MG63 (cell line): ENCODE measurements at regions not wholly inside any gene's neighbourhood (a gene's known extent, or its start where the extent isn't known, plus 50 kb on each side); places are given as distances from the start of the nearest gene placed in this dataset.

Experiments used
- DNase-seq: peaks from one replicate; pipeline ENCODE4 v3.0.0-alpha.2; 2020
- H3K27me3 ChIP-seq: fragments of 250-450 bp; sonication (Bioruptor Pico); 2 replicates; pipeline ENCODE4 v1.5.1; 2020; ENCODE audit warnings: mild to moderate bottlenecking, moderate library complexity
- H3K36me3 ChIP-seq: fragments of 250-450 bp; sonication (Bioruptor Pico); 2 replicates; pipeline ENCODE4 v1.5.1; 2020; ENCODE audit warnings: mild to moderate bottlenecking, moderate library complexity
- H3K4me3 ChIP-seq: fragments of 250-450 bp; sonication (Bioruptor Pico); 2 replicates; pipeline ENCODE4 v1.5.1; 2020; ENCODE audit warnings: mild to moderate bottlenecking, moderate library complexity
- H3K9me3 ChIP-seq: fragments of 250-450 bp; sonication (Bioruptor Pico); 2 replicates; pipeline ENCODE4 v1.5.1; 2020; ENCODE audit warnings: mild to moderate bottlenecking, moderate library complexity

GRCh38 chr13:63075126-63075525, 1659.5 kb upstream of the PCDH20 start:
- no peak for DNase-seq
- H3K27me3 ChIP-seq, result no peaks in the 10 kb centered on the region
- no peak overlapping the region for H3K4me3 ChIP-seq
- H3K36me3 ChIP-seq, result no peaks in the 10 kb centered on the region
- H3K9me3 ChIP-seq, result no peaks in the 10 kb centered on the region; the same call in 1 of the 2 replicates

DNA sequence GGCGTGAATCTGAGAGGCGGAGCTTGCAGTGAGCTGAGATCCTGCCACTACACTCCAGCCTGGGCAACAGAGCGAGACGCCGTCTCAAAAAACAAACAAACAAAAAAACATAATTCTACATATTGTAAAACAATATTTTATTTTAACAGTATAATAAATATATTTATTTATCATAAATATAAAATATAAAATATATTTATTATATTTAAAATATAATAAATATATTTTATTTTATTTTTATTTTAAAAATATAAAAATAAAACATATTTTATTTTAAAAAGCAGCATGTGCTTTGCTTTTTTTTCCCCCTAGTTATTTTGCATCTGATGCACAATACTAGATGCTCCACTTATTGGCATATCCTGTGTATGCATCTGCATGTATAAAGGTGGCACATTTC, 1634.6 kb upstream of the PCDH20 start:
- H3K27me3 ChIP-seq, result no peaks in the 10 kb centered on the region
- no peaks in the 10 kb centered on the region for H3K36me3 ChIP-seq
- H3K4me3 ChIP-seq, result no peak overlapping the region
- no peak for DNase-seq
- no peaks in the 10 kb centered on the region for H3K9me3 ChIP-seq

DNA sequence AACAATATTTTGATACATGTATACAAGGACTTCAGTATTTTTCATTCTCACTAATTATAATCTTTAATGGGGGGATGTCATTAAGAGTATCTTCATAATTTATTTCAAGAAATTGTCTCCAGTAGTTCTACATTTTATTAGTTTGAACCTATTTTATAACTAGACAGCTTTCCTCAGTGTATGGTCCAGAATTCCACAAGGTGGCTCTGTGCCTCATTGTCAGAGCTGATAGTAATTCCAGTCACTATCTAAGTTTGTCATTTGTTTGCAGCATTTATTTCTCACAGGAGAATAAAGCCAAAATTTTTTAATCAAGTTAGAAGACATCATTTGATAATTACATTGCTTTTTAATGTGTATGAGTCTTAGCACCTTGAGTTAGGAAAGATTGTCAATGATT, 1633.0 kb upstream of the PCDH20 start:
- no peak overlapping the region for H3K4me3 ChIP-seq
- H3K27me3 ChIP-seq, result no peaks in the 10 kb centered on the region
- no peaks in the 10 kb centered on the region for H3K36me3 ChIP-seq
- no peak for DNase-seq
- no peaks in the 10 kb centered on the region for H3K9me3 ChIP-seq

- Histone ChIP-seq H3K36me3 (no peaks in the 10 kb centered on the region), H3K9me3 (peaks cover 3% of the 10 kb centered on the region; the same call in 1 of the 2 replicates), H3K27me3 (no peaks in the 10 kb centered on the region), H3K4me3 (no peak overlapping the region)
- DNase-seq, result no peak
These were observed 1629.1 kb upstream of the PCDH20 start for GRCh38 chr13:63044589-63045313.

DNA sequence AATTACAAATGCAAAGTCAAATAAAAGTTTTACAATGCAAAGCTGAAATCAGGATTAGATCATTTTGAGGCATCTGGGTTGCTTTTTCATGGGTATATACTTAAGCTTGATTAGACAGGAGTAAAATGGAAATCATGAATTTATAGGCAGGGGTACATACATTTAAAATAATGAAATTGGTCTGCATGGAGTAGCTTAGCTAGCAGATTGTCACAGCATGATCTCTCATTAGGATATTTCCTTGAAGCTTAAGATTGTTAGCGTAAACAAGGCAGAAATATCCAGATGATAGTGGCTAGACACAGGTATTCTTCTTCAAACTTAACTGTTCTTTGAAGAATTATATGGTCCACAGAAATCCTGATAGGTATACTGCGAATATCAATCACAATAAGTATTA, 1627.0 kb upstream of the PCDH20 start:
- DNase-seq, result no peak
- Histone ChIP-seq H3K27me3 (no peaks in the 10 kb centered on the region), H3K4me3 (no peak overlapping the region), H3K36me3 (no peaks in the 10 kb centered on the region), H3K9me3 (peaks cover 3% of the 10 kb centered on the region; the same call in 1 of the 2 replicates)

DNA sequence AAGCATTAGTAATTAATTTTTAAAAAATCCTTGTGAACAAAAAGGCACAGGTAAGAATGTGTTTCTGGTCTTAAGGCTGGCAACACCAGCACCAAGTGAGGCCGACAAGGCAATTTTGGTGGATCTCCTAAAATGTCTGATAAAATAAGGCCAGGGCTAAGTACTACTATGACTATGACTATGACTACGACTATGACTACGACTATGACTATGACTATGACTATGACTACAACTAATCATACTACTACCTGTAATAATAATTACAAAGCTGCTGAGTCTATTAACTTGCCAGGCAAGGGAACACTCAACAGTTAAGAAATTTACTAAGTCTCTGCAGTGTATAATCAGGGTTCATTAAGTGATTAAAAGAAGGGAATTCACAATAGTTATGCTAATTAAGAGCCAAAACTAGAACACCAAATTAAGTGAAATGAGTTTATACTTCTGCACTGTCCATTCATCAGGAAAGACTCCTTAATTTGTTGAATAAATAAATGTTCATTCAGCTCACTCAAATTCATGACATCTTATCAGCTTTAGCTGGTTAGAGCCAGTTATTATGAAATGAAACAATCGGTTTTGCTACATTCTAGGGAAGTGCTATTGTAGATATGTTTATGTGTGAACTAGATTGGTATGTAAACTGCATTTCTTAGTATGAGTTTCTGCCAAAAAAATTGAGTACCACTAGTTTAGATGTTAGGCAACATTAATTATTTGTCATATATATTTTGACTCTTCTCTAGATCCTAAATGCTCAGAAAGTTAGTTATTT, 1626.2 kb upstream of the PCDH20 start:
- Histone ChIP-seq H3K36me3 (no peaks in the 10 kb centered on the region), H3K27me3 (no peaks in the 10 kb centered on the region), H3K9me3 (peaks cover 3% of the 10 kb centered on the region; the same call in 1 of the 2 replicates), H3K4me3 (no peak overlapping the region)
- no peak for DNase-seq

DNA sequence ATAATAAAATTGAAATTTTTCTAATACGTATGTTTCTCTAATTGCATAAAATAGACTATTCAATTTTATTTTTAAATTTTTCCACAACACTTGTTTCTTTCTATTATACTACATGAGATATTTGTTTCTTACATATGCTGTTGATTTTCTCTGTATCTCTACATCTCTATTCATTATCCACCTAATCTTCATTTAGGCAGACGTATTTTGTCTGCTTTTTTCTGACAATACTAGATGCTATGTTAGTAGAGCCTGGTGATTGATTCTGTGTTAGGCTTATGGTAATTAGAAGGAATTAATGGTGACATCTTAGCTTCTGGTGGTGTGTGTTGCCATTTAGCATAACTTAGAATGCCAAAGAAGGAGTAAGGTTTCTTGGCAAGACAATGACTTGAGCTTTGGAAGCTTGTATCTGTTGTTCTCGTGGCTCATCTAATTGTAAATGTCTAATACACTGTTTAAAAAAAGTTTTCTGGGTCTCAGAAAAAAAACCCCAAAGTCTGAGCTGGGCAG, 1610.7 kb upstream of the PCDH20 start:
- no peaks in the 10 kb centered on the region for H3K36me3 ChIP-seq

DNA sequence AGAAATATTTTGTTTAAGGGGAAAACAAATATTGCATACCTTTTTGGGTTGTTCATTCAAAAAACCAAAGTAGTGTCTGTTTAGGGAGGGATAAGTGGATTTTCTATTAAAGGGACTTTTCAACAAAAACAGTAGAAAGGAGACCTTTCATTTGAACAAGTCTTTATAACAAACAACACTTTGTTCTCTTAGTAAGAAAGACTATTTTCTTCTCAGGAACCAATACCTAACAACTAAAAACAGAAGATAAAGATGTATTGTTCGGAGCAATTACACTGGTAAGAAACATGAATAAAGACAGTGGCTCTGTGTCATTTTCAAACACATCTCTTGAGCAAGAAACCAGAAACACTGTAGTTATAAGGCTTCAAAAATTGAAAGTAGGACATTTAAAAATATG, 1610.1 kb upstream of the PCDH20 start:
- no peaks in the 10 kb centered on the region for H3K36me3 ChIP-seq
- no peak overlapping the region for H3K4me3 ChIP-seq
- DNase-seq, result no peak
- H3K27me3 ChIP-seq, result no peaks in the 10 kb centered on the region
- H3K9me3 ChIP-seq, result no peaks in the 10 kb centered on the region

More for the DNA sequence above, 1610.7 kb upstream of the PCDH20 start:
- no peak for DNase-seq
- Histone ChIP-seq H3K9me3 (no peaks in the 10 kb centered on the region), H3K4me3 (no peak overlapping the region), H3K27me3 (no peaks in the 10 kb centered on the region)

DNA sequence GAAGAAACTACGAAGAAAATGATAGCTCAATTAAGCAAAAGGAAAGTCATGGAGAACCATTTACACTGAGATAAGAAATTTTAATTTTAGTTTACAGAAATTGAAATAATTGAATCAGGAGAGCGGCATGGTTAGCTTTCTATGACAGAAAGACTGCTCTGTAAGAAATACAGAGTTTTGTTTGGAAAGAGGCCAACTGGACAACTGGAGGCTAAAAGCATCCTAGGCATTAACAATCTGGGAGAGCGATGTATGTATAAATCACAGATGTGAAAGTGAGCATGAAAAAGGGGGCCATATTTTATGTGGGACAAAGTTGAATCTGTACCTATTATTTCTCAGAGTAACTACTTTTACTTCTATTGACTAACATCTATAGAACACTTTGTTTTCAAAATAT, 1608.8 kb upstream of the PCDH20 start:
- H3K9me3 ChIP-seq, result no peaks in the 10 kb centered on the region
- H3K4me3 ChIP-seq, result no peak overlapping the region
- no peaks in the 10 kb centered on the region for H3K36me3 ChIP-seq
- H3K27me3 ChIP-seq, result no peaks in the 10 kb centered on the region
- no peak for DNase-seq

DNA sequence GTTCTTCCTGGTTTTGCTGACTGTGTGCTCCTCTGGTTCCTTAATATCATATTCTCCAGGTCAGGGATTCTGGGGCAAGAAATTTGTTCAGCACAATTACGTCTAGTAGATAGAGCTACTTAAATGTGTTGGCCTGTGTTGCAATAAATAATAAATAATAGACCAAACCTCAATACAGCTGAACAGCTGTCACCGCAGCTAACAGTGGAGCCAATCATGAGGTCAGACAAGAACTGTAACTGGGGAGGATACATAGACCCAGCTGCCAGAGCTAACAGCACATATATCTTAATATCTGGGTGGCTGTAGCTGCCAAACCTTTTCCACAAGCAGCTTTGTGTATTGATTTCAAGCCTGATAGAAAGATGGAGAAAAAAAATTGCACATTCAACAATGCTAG, 1596.3 kb upstream of the PCDH20 start:
- H3K27me3 ChIP-seq, result no peaks in the 10 kb centered on the region
- H3K4me3 ChIP-seq, result no peak overlapping the region
- H3K36me3 ChIP-seq, result no peaks in the 10 kb centered on the region
- no peaks in the 10 kb centered on the region for H3K9me3 ChIP-seq
- no peak for DNase-seq

DNA sequence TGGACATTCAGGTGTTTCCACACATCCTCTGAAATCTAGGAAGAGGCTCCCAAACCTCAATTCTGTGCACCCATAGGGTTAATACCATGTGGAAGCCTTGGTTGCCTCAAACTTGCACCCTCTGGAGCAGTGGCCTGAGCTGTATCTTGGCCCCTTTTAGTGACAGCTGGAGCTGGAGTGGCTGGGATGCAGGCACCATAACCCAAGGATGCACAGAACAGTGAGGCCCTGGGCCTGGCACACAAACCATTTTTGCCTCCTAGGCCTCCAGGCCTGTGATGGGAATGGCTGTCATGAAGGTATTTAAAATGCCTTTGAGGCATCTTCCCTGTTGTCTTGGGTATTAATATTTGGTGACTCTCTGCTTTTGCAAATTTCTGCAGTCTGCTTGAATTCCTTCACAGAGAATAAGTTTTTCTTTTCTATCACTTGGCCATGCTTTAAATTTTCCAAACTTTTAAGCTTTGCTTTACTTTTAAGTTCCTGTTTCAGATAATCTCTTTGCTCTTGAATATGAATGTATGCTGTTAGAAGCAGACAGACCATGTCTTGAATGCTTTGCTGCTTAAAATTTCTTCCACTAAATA, 1594.5 kb upstream of the PCDH20 start:
- H3K9me3 ChIP-seq, result 0 out of 2 replicates have a peak, but pooled peaks cover 2% of the 10 kb centered on the region
- H3K27me3 ChIP-seq, result no peaks in the 10 kb centered on the region
- H3K36me3 ChIP-seq, result no peaks in the 10 kb centered on the region
- DNase-seq, result no peak
- H3K4me3 ChIP-seq, result no peak overlapping the region

GRCh38 chr13:63005625-63006024, 1590.0 kb upstream of the PCDH20 start:
- H3K9me3 ChIP-seq, result peaks cover 2% of the 10 kb centered on the region; the same call in 1 of the 2 replicates
- no peak for DNase-seq
- H3K27me3 ChIP-seq, result no peaks in the 10 kb centered on the region
- H3K4me3 ChIP-seq, result no peak overlapping the region
- H3K36me3 ChIP-seq, result no peaks in the 10 kb centered on the region

GRCh38 chr13:62997696-62998095, 1582.0 kb upstream of the PCDH20 start:
- no peak for DNase-seq

GRCh38 chr13:62997038-62997599, 1581.5 kb upstream of the PCDH20 start:
- no peaks in the 10 kb centered on the region for H3K27me3 ChIP-seq
- no peak overlapping the region for H3K4me3 ChIP-seq
- no peaks in the 10 kb centered on the region for H3K36me3 ChIP-seq
- H3K9me3 ChIP-seq, result no peaks in the 10 kb centered on the region
- DNase-seq, result no peak

More at GRCh38 chr13:62997696-62998095, 1582.0 kb upstream of the PCDH20 start:
- Histone ChIP-seq H3K4me3 (no peak overlapping the region), H3K9me3 (no peaks in the 10 kb centered on the region), H3K36me3 (no peaks in the 10 kb centered on the region), H3K27me3 (no peaks in the 10 kb centered on the region)

DNA sequence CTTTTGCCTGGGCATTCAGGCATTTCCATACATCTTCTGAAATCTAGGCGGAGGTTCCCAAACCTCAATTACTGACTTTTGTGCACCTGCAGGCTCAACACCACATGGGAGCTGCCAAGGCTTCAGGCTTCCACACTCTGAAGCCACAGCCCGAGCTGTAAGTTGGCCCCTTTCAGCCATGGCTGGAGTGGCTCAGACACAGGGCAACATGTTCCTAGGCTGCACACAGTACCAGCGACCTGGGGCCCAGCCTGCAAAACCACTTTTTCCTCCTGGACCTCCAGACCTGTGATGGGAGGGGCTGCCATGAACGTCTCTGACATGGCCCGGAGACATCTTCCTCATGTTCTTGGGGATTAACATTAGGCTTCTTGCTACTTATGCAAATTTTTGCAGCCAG, 1558.2 kb upstream of the PCDH20 start:
- H3K4me3 ChIP-seq, result no peak overlapping the region
- DNase-seq, result no peak
- no peaks in the 10 kb centered on the region for H3K27me3 ChIP-seq
- no peaks in the 10 kb centered on the region for H3K9me3 ChIP-seq
- H3K36me3 ChIP-seq, result no peaks in the 10 kb centered on the region

GRCh38 chr13:62964522-62964921, 1548.9 kb upstream of the PCDH20 start:
- Histone ChIP-seq H3K4me3 (no peak overlapping the region), H3K9me3 (no peaks in the 10 kb centered on the region), H3K36me3 (no peaks in the 10 kb centered on the region), H3K27me3 (no peaks in the 10 kb centered on the region)
- no peak for DNase-seq

DNA sequence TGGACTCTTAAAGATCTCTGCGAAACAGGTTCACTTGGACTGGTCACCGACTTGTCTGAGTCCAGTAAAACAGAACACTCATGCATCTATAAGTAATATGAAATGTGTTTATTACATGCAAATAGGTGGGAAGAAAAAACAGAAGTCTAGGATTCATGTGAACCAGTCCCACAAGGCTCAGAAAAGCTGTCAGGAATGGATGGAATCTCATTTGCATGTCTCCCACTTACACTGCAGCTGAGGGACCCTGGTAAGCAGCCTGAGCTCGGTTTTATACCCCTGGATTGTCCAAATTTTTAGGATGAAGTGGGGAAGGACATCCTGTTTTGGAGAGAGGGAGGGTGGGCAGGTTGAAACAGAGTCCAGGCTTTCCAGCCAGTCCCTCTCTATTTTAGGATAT, 1545.1 kb upstream of the PCDH20 start:
- Histone ChIP-seq H3K9me3 (no peaks in the 10 kb centered on the region), H3K36me3 (no peaks in the 10 kb centered on the region), H3K4me3 (no peak overlapping the region), H3K27me3 (no peaks in the 10 kb centered on the region)
- no peak for DNase-seq
